GM18870 (cell line): ENCODE measurements at regions not wholly inside any gene's neighbourhood (a gene's known extent, or its start where the extent isn't known, plus 50 kb on each side); places are given as distances from the start of the nearest gene placed in this dataset.

Source experiments
- ATAC-seq: cut with Tn5 transposase; IDR thresholded peaks from one replicate; pipeline ENCODE4 v1.9.1; 2021; ENCODE audit warnings: moderate library complexity; ENCODE audit not compliant: unreplicated experiment

GRCh38 chr9:106689089-106689488, 173.9 kb upstream of the ZNF462 start:
- no peak for ATAC-seq

DNA sequence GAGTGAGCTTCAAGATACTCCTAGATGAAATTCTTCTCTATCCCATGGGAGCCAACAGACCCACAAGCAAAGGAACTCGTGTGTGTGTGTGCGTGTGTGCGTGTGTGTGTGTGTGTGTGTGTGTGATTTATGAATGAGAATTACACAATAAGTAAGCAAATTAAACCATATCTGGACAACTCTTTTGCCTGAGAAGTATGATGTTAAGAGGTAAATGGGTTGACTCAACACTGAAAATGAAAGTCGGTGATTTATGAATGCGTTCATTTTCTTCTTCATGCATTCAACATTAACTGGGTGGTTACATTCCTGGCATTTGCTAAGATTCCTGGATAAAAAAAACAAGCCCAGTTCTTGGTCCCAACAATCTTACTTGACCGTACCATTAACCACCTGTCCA, 171.3 kb upstream of the ZNF462 start:
- no peak for ATAC-seq

DNA sequence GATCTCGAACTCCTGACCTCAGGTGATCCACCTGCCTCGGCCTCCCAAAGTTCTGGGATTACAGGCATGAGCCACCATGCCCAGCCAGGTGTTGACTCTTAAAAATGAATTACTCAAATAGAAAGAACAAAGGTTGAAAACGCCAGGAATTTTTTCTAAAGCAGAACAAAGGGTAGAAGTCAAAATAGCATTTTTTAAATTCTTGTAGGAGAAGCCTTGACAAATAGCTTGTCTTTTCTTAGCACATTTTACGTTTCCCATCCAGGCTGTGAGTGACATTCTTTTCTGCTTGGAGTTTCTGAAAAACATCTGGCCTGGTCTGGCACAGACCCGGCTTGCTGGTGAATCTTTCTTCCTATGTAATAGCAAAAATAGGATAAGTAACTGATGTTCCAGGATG, 169.4 kb upstream of the ZNF462 start:
- ATAC-seq, result no peak

GRCh38 chr9:106696804-106697203, 166.2 kb upstream of the ZNF462 start:
- no peak for ATAC-seq

- no peak for ATAC-seq
These were observed 165.6 kb upstream of the ZNF462 start for GRCh38 chr9:106697390-106697749.

GRCh38 chr9:106697750-106698502, 165.0 kb upstream of the ZNF462 start:
- no peak for ATAC-seq

DNA sequence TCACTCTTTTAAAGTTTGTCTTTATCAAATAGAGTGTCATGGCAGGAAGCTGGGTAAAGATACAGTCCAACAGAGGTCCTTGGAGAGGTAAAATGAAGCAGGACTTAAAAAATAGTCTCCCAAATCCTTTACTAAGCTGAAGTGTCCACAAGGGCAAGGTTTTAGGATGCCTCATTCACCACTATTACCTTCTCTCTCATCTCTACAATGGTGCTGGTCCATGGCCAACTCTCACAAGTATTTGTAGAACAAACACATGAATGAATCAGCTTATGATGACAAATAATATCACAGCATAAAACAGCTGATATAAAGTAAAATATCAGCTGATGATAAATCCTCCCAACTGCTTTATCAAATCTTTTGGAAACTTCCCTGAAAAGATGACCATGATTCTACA, 162.3 kb upstream of the ZNF462 start:
- ATAC-seq, result no peak

GRCh38 chr9:106701611-106702010, 161.4 kb upstream of the ZNF462 start:
- no peak for ATAC-seq

GRCh38 chr9:106704056-106704615, 158.8 kb upstream of the ZNF462 start:
- no peak for ATAC-seq

- no peak for ATAC-seq
These were observed 155.7 kb upstream of the ZNF462 start for GRCh38 chr9:106707291-106707690.

DNA sequence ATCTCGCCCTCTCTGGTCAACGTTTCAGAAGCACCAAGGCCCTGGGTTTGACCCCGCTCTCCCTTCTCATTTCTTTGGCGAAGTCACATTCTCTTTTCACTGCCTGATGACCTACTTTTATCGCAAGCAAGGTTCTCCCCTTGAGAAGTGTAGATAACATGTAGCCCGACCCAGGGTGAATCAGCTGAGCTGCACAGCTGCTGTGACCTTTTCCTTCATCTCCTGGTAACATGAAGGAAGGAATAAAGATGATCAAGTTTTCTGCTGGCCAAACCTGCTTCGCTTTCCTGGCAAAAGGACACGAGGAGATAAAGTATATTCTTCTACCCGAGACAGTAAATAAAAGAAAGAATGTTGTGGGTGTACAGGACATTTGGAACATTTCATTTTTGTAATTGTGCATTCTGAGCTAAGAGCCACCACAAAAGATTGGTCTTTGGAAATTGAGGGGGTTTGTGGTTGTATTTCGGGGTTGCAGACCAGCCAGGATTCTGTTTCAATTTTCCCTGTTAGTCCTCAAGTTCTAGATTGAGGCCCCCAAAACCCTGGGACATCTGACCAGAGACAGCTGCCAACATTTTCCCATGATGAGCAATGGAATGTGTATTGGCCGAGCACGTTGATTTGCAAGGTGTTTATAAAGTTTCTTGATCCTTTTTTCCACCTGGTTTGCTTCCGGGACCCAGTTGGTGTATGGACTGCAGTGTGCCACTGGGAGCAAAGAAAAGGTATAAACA, 155.1 kb upstream of the ZNF462 start:
- ATAC-seq, result no peak

- ATAC-seq, result no peak
These were observed 154.4 kb upstream of the ZNF462 start for GRCh38 chr9:106708475-106709146.

GRCh38 chr9:106712279-106712678, 150.7 kb upstream of the ZNF462 start:
- ATAC-seq, result no peak

DNA sequence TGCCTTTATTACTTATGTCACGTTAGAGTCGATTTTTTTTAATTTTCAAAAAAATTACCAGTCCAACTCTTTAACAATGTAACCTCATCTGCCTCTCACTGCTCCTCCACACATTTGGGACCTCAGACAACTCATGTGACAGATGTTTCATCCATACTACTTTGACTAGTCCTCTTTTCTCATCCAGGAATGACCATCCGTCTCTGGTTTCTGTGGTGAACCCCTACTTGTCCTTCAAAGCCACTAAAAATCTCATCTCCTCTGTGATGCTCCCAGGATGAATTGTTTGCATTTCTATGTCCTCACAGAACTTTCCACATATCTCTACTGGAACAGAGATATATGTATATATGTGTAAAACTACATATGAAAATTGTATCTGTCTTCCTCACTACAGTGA, 149.8 kb upstream of the ZNF462 start:
- ATAC-seq, result no peak

GRCh38 chr9:106716820-106717219, 146.1 kb upstream of the ZNF462 start:
- ATAC-seq, result no peak

DNA sequence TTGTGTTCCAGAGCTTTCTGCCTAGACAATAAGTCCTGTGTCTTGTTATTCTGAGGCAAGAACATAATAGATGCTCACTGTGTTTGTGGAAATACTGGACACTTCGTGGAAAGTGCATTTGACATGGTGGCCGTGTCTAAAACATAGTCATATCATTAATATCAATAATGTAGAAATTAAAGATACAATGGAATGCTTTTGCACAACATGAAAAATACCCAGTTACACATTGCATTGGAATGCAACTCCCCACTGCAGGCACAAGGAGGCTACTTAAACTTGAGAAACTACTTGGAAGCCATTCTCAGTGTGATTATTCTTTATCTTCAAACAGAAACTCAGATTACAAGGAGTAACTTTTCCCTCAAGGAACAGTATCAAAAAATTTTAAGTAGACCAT, 145.3 kb upstream of the ZNF462 start:
- no peak for ATAC-seq

GRCh38 chr9:106718936-106719335, 144.0 kb upstream of the ZNF462 start:
- ATAC-seq, result no peak

- ATAC-seq, result no peak
These were observed 140.8 kb upstream of the ZNF462 start for GRCh38 chr9:106722051-106722753.

GRCh38 chr9:106723926-106724325, 139.0 kb upstream of the ZNF462 start:
- no peak for ATAC-seq

DNA sequence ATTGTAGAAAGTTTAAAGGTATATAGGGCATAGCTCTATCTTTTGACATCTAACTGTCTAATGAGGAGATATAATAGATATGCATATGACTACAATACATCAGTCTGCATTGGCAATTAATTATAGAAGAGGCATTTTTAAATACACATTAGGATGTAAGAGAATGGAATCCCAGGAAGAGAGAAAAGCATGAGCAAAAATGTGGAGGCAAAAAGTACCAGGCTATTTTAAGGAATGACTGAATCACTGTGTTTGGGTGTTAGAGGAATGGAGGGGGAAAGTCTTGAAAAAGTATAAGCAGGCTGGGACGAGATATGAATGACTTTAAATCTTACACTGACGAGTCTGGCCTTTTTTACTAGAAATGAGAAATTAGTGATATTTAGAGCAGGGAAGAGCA, 138.4 kb upstream of the ZNF462 start:
- ATAC-seq, result no peak
